22Rv1 (cell line): ENCODE measurements at regions not wholly inside any gene's neighbourhood (a gene's known extent, or its start where the extent isn't known, plus 50 kb on each side); places are given as distances from the start of the nearest gene placed in this dataset.

Source experiments
- CTCF ChIP-seq: fragments of 450-650 bp; IDR thresholded peaks from 2 replicates; pipeline ENCODE4 v1.5.1; 2017; ENCODE audit warnings: mild to moderate bottlenecking
- ZFX ChIP-seq: fragments of 450-650 bp; IDR thresholded peaks from 2 replicates; pipeline ENCODE4 v1.6.1; 2017; ENCODE audit warnings: antibody characterized with exemption, borderline replicate concordance

DNA sequence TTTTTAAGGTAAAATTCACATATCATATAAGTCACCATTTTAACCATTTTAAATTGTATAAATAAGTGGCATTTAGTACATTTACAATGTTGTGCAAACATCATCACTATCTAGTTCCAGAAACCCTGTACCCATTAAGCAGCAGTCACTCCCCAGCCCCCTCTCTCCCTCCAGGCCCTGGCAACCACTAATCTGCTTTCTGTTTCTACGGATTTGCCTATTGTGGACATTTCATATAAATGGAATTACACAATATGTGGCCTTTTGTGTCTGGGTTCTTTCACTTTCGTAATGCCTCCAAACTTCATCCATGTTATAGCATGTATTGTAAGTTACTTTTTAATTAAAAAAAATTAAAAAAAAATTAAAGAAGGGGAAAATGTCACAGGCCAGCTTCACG, 58.0 kb upstream of the RAB3GAP2 start:
- no peak for TF ChIP-seq CTCF
- TF ChIP-seq ZFX = no peak
